WTC11 (cell line): ENCODE measurements at regions not wholly inside any gene's neighbourhood (a gene's known extent, or its start where the extent isn't known, plus 50 kb on each side); places are given as distances from the start of the nearest gene placed in this dataset.
"Not testable (repeated sequence)": the region's sequence is repeated elsewhere in the genome, so short reads cannot be mapped to it uniquely, and the experiment has no call there.

ENCODE experiments used
- ATF1 ChIP-seq: sonication (generic); formaldehyde crosslinking; IDR thresholded peaks from 2 replicates; pipeline ENCODE4 v1.8.1; 2023; ENCODE audit warnings: mild to moderate bottlenecking, moderate library complexity, missing genetic modification reagents
- CTCF ChIP-seq: fragments of 200-600 bp; IDR thresholded peaks from 2 replicates; pipeline ENCODE4 v1.8.0; 2022; ENCODE audit warnings: antibody characterized with exemption
- KAT7 ChIP-seq: sonication (generic); formaldehyde crosslinking; IDR thresholded peaks from 2 replicates; pipeline ENCODE4 v1.8.1; 2023; ENCODE audit warnings: missing genetic modification reagents, mild to moderate bottlenecking, borderline replicate concordance
- NFATC4 ChIP-seq: fragments of 250-450 bp; sonication (Bioruptor Pico); IDR thresholded peaks from 2 replicates; pipeline ENCODE4 v1.9.0; 2021; ENCODE audit warnings: mild to moderate bottlenecking
- SP1 ChIP-seq: sonication (generic); formaldehyde crosslinking; conservative IDR thresholded peaks from 2 replicates; pipeline ENCODE4 v1.8.1; 2022; ENCODE audit warnings: missing genetic modification reagents
- TEAD4 ChIP-seq: sonication (generic); formaldehyde crosslinking; IDR thresholded peaks from 2 replicates; pipeline ENCODE4 v1.8.0; 2022; ENCODE audit warnings: mild to moderate bottlenecking, missing genetic modification reagents
- ZNF263 ChIP-seq: sonication (generic); formaldehyde crosslinking; IDR thresholded peaks from 2 replicates; pipeline ENCODE4 v1.8.1; 2022; ENCODE audit warnings: low read depth, mild to moderate bottlenecking, moderate library complexity, missing genetic modification reagents
- TF ChIP-seq, protein P1 (sequence below): sonication (generic); formaldehyde crosslinking; IDR thresholded peaks from 2 replicates; pipeline ENCODE4 v1.8.1; 2022; ENCODE audit warnings: mild to moderate bottlenecking, moderate library complexity, missing genetic modification reagents

GRCh38 chr15:32518013-32518412 lies 62.6 kb upstream of the GOLGA8O start:
- TF ChIP-seq ZNF263 (CRISPR knock-in tag); NFATC4; SP1 (CRISPR knock-in tag); ATF1 (CRISPR knock-in tag); CTCF; TEAD4 (CRISPR knock-in tag); KAT7 (CRISPR knock-in tag): not testable (repeated sequence)
- TF ChIP-seq, protein P1, sequence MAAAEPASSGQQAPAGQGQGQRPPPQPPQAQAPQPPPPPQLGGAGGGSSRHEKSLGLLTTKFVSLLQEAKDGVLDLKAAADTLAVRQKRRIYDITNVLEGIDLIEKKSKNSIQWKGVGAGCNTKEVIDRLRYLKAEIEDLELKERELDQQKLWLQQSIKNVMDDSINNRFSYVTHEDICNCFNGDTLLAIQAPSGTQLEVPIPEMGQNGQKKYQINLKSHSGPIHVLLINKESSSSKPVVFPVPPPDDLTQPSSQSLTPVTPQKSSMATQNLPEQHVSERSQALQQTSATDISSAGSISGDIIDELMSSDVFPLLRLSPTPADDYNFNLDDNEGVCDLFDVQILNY (CRISPR knock-in tag) = not testable (repeated sequence)
